HG02981 (cell line): ENCODE measurements at regions not wholly inside any gene's neighbourhood (a gene's known extent, or its start where the extent isn't known, plus 50 kb on each side); places are given as distances from the start of the nearest gene placed in this dataset.
"Not testable (repeated sequence)": the region's sequence is repeated elsewhere in the genome, so short reads cannot be mapped to it uniquely, and the experiment has no call there.

ENCODE experiments used
- ATAC-seq: cut with Tn5 transposase; IDR thresholded peaks from one replicate; pipeline ENCODE4 v1.9.1; 2021; ENCODE audit warnings: mild to moderate bottlenecking, moderate library complexity; ENCODE audit not compliant: unreplicated experiment

DNA sequence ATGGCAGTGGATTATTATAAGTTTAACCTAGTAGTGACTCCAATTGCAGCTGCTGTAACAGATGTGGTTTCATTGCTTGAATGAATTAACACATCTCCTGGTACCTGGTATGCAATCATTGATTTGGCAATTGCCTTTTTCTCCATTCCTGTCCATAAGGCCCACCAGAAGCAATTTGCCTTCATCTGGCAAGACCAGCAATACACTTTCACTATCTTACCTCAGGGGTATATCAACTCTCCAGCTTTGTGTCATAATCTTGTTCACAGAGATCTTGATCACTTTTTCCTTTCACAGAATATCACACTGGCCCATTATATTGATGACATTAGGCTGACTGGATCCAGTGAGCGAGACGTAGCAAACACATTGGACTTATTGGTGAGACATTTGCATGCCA lies 128.7 kb upstream of the ZC3H12C start:
- no peak for ATAC-seq

DNA sequence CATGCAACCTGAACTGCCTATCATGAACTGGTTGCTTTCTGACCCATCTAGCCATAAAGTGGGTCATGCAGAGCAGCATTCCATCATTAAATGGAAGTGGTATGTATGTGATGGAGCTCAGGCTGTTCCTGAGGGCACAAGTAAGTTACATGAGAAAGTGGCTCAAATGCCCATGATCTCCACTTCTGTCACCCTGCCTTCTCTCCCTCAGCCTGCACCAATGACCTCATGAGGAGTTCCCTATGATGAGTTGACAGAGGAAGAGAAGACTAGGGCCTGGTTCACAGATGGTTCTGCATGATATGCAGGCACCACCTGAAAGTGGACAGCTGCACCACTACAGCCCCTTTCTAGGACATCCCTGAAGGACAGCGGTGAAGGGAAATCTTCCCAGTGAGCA lies 127.7 kb upstream of the ZC3H12C start:
- not testable (repeated sequence) for ATAC-seq

- not testable (repeated sequence) for ATAC-seq
Measured at GRCh38 chr11:109965926-109966325, 127.3 kb upstream of the ZC3H12C start.

DNA sequence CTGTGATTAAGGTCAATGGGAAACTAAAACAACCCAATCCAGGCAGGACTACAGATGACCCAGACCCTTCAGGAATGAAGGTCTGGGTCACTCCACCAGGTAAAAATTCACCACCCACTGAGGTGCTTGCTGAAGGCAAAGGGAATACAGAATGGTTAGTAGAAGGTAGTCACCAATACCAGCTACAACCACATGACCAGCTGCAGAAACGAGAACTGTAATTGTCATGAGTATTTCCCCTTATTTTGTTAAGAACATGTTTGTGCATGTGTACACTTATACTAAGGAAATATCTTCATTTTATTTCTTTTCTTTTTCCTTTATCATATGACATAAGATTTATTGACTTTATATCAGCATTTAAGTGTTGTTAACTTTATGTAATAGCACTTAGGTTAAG lies 126.1 kb upstream of the ZC3H12C start:
- ATAC-seq, result not testable (repeated sequence)

GRCh38 chr11:109968299-109968698 lies 124.9 kb upstream of the ZC3H12C start:
- no peak for ATAC-seq

DNA sequence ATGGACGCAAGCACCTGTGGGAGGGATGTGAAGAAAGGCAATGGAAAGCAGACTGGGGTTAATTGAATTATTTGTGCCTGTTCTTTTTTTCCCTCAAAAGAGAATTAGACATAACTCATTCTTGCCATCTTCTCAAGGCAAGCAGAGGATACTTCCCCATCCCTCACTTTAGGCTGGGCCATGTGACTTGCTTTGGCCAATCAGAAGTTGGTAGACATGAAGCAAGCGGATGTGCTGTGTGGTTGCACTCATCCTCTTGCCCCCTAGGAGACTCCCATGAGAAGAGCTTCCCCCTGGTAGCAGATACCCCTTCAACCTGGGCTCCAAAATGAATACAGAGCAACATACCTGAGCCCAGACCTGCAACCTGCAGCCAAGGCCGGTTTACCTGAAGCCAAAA lies 124.4 kb upstream of the ZC3H12C start:
- no peak for ATAC-seq

DNA sequence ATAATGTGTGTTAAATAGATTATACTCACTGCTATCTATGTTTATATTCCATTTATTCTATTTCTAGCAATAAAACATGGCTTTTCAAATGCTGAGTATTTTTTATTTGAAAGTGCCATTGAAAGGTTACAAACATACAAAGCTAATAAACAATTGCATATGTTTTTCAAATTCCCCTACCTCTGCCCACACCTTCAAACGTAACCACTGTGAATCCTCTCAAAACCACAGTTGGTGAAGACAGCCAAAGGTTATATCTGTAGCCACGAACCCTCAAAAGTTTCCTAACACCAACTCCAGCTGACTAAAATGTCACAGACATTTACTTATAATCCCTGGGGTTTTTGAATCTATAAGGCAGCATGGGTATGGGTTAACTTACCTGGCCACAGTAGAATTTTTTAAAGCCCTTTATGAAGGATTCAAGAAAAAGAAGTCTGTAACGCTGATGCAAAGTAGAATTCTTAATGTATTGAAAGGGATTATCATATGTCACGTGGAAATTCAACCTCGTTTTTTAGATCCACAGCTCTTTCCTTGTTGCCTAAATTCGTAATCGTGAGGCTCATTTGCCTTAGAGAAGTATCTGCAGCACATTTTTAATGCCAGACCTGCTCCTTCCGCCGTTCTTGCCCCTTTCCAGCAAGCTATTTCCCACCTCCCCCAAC lies 122.5 kb upstream of the ZC3H12C start:
- peak; percentile 57 for ATAC-seq

GRCh38 chr11:109971184-109971523 lies 122.0 kb upstream of the ZC3H12C start:
- ATAC-seq, result no peak

DNA sequence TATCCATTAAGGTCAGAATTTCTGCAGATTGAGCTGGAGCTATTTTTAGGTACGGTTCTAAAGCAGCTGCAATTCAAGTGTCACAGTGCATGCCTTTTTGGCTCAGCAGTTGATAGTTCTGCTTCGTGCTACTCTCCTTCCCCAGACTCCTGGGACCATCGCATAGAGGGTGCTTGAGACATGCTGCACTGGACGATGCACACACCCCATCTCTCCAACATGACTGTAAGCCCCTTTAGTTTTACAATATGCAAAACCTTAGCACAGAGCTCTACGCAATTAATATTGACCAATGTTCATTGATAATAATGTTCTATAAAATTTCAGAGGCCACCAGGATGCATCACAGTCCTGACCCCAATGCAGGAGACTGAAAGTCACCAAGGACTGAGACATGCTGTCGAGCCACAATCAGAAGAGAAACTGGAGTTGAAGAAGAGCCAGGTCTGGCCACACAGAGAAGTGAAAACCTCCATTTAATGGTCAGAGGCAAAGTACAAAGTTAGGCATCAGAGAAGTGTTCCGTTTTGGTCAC lies 120.9 kb upstream of the ZC3H12C start:
- peak; percentile 70 for ATAC-seq

GRCh38 chr11:109972939-109973338 lies 120.3 kb upstream of the ZC3H12C start:
- ATAC-seq, result no peak

DNA sequence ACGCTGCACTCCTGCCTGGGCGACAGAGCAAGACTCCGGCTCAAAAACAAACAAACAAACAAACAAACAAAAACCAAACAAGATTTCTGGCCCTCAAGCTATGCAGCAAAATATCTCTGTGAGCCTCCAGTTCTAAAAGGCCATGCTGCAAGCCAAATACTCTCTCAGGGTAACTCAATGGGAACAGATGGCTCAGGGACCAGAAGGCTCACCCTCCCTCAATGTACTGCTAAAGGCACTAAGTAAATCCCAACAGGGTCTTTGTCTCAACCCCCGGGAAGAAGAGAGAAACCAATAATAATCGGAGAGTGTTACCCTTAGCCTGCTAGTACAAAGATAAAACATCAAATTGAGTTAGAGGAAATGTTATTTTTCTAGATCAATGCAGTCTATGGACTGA lies 119.7 kb upstream of the ZC3H12C start:
- ATAC-seq, result no peak

- ATAC-seq, result no peak
Measured at GRCh38 chr11:109974523-109974922, 118.7 kb upstream of the ZC3H12C start.

DNA sequence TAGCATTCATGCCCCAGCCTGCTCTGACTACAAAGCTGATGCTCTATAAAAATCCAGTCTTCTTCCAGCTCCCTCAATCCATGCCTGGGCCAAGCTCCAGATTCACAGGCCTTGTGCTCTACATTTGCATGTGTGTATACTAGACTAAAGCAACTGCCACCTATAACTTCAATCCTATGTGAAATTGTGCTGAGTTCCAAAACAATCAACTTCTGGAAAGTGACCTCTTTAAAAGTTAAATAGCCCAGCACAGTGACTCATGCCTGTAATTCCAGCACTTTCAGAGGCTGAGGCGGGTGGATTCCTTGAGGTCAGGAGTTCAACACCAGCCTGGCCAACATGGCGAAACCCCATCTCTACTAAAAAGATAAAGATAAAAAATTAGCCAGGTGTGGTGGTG lies 114.3 kb upstream of the ZC3H12C start:
- no peak for ATAC-seq

DNA sequence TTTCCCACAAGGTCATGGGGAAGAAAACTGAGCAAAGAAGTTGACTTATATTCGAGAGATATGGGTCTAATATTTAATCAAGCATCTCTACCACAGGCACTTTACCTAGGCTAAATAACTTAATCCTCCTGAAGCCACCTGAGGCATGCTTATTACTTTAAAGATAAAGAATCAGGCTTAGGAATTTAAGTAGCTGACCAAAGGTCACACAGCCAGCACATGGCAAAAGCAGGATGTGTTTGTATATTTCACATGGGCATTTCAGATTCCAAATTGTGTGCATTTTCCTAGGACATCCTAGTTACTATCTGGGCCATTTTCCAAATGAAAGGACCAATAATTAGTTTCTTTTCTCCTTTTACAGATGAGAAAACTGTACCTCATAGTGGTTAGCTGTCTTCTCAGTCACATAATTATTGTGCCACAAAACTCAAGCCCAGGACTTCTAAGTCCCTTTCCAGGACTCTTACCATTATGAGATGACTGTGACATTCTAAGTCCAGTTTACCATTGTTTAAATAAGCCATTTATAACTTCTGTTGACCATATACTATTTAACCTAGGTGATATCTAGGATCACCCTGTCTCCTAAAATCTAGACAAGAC lies 112.1 kb upstream of the ZC3H12C start:
- ATAC-seq, result no peak

DNA sequence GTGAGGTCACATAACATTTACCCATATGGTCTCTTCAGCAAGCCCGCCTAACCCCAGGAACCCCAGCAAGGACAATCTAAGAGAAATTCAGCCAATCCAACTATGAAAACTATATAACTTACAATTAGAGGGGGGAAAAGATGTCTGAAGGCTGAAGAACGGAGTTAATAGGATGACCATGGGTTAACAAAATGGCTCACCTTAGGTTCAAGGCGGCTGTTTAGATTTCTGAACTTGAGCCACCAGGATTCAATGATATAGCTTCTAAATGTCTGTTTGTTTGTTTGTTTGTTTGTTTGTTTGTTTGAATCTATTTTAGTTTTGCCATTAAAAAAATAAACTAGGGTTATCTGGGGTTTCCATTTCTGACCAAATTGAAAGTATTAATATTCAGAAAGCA lies 109.8 kb upstream of the ZC3H12C start:
- no peak for ATAC-seq

GRCh38 chr11:109984634-109985289 lies 108.4 kb upstream of the ZC3H12C start:
- peak; percentile 99 for ATAC-seq

DNA sequence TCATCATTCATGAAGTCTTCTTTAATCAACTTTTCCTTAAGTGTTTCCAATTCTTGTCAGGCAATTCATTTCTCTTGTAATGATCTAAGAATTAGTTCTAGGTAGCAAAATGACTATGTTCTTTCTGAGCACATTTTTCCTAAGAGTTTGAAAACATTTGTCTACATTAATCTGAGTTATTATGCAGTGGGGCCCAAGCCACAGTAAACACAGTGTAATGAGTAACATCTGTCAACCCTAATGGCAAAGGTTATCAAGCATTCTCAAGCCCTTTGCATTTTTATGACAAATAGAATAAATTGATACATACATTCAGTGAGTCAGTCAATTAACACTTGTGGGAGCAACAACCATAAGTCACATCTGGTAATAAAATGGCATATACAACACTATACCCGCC lies 106.7 kb upstream of the ZC3H12C start:
- ATAC-seq, result no peak

GRCh38 chr11:109991835-109992234 lies 101.4 kb upstream of the ZC3H12C start:
- no peak for ATAC-seq

GRCh38 chr11:109993786-109994185 lies 99.4 kb upstream of the ZC3H12C start:
- ATAC-seq, result no peak

DNA sequence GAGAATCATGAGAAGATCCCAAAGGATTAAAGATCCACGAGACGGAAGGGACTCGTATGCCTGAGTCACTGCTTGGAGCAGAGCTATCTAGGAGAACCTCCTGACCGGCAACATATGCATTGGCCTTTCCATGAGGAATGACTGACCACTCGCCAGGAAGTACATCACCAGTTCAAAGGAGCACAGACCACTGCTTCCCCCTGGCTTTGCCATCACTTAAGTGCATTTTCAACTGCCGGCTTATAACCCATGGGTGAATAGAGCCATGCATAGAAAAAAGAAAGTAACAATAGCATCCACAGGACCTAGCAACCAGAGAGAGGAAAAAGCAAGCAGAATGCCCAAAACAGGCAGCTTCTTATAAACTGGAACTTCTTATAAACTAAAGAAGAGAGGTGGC lies 98.3 kb upstream of the ZC3H12C start:
- ATAC-seq, result no peak

- no peak for ATAC-seq
Measured at GRCh38 chr11:109996060-109996459, 97.1 kb upstream of the ZC3H12C start.

GRCh38 chr11:109998921-109999320 lies 94.3 kb upstream of the ZC3H12C start:
- ATAC-seq, result no peak
